Inferior parietal cortex (tissue), 1 donor: ENCODE measurements at regions not wholly inside any gene's neighbourhood (a gene's known extent, or its start where the extent isn't known, plus 50 kb on each side); places are given as distances from the start of the nearest gene placed in this dataset.
A peak's percentile ranks its signal among the peaks of the same experiment; 100 is the strongest.
"Not testable (repeated sequence)": the region's sequence is repeated elsewhere in the genome, so short reads cannot be mapped to it uniquely, and the experiment has no call there.

Experiments
- DNase-seq: peaks from one replicate; pipeline ENCODE4 v3.0.0-alpha.2; 2016; ENCODE audit errors: extremely low spot score

DNA sequence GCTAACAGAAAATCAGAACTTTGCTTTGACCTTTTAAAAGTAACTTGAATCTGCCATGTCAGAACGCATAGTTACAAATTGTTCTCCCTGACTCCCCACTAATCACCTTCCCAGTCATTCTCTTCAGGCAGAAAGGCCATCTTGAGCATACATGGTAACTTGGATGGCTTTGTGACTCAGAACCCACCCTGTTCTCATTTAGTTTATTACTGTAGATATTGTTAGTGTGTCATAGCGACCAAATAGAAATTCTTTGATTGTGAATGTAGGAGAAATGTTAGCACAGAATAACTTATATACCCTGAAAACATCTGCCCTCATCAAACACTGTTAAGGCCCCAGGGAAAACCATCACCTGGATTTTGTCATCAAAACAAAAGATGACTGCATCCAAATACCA is 382.0 kb downstream of the MAGEB5 start:
- no peak for DNase-seq

DNA sequence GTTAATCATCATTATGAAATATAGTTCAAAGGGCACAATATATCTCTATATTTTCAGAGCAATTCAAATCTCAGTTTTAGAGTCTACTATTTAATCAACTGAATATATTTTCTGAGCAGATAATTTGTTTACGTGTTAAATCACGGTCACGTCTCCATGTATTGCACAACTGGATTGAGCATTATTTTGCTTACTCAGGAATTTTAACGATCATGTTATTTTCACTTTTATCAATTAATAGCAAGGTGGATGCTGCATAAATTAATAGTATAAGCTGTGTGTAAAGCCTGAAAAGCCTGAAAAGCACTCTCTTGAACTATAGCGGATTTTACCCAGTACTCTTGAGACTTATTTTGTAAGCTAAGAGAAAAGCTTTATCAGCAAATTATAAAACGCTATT is 374.9 kb downstream of the MAGEB5 start:
- DNase-seq = no peak

DNA sequence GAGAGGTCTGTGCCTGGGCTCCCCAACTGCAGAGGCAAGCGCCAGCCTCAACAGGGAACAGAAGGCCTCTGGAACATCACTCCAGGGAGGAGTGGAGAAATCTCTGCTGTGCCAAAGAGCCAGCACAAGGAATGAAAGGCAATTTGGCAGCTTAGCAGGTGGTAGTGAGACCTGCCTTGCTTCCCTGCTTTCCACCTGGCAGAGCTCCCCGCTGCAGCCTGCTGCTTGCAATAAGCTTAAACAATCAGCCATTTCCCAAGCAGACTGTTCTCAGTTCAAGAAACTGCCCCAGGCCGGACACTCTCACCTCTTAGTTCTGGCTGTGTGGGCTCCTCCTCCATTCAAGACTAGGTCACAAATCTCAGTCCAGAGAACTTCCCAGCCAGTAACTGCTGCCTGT is 370.6 kb downstream of the MAGEB5 start:
- DNase-seq = no peak

DNA sequence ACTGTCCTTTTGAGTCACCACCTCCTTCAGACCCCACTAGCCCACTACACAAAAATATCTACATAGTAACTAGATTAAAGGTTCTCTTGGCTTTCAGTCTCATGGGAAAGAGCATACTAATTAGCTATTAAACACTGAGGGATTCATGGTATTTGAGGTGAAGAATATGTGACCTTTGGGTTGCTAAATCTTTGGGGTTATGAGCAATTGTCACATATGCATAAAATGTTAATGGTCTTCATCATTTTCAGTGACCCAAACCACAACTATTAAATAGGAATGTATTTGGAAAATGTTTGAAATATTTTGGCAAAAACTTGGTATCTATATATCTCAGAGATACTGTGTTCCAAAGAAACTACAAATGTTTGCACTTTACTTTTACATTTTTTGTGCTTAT is 365.1 kb downstream of the MAGEB5 start:
- DNase-seq = no peak

DNA sequence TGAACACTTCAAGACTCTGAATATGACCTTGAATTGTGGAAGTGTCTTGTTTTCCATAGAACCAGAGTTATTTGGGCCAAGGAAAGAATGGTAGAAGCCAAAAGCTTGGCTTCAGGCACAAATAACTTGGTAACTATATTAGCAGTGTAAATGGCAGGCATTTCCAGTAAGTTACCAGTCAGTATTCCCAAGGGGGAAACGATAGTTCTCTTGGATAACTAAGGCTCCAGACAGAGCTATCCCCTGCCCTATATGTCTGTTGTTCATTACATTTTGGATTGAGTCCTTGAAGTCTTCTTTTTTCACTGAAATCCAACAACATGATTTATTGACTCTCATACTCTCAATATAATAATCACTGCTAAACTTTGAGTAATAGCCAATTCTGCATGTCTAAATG is 364.1 kb downstream of the MAGEB5 start:
- no peak for DNase-seq

DNA sequence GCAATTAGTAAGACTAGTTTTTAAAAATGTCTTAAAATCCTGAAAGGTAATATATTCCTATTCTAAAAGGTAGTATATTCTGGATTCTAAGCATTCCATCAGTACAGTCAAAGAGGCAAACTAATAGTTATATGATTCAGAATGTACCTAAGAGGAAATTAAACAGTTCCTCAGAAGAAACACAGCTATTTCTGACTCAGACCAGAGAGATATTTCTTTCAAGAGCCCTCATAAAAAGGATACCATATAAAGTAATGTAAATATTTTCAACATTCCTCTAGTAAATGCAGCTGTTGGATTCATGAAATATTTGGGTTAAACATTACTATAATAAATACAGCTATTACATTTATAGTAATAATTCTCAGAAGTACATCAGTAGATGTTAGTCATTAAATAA is 358.3 kb downstream of the MAGEB5 start:
- DNase-seq = no peak

DNA sequence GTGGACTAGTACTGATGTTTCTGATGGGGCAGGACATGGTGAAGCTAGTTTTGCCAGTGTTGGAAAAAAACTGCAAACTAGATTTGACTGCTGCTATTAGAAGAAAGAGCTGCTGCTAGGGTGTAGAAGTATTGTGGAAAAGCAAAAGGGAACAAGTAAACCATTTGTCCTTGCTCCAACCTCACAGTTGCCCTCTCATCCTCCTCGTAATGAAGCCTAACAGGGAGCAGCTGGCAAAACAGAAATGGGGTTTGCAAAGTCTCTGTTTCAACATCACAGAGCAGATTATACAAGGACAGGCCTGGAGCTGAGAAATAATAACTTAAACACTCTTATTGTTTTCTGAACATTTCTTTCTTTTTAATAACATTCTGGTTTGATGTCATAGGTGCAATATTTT is 346.2 kb downstream of the MAGEB5 start:
- no peak for DNase-seq

DNA sequence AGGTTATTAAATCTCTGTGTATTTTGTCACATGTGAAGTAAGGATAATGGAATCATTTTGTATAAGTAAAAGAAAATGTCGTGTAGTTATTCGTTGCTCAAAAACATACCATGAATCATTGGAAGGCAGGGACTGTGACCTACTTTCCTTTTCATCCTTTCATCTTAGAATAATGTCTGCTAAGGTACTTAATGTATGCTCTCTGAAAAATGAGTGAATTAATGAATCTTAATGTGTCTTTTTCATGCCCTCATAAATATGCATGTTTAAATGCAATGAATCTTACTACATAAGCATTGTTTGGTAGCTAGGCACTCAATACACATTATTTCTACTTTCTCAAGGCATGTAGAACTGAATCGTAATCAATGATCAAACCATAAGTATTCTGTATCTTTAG is 343.9 kb downstream of the MAGEB5 start:
- no peak for DNase-seq

DNA sequence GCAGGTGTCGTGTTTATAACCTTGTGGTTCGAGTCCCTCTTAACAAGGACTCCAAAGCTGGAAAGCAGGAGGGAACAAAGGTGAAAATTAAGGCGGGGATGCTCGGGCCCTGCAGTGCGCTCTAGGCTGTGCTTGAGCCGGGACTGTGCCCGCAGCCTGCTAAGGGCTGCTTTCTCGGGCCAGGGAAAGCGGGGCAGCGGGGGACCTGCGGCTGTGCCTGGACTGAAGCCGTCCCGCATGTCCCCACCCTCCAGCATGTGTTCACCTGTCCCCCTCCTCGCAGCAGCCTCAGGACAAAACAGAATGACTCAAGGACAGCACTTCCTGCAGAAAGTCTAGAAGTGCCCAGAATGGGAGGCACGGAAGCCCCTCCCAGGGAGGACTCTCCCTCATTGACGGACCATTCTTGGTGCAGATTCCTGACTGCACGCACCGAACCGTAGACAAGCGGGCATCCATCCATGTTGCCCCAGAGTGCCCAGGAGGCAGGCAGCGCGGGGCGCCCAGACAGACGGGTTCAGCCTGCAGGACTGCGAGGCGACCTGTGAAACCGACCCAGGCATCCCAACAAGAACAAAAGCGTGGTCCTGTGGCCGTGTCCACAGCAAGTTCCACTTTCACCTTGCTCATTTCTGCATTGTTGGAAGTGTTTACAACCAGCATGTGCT is 342.9 kb downstream of the MAGEB5 start:
- no peak for DNase-seq

DNA sequence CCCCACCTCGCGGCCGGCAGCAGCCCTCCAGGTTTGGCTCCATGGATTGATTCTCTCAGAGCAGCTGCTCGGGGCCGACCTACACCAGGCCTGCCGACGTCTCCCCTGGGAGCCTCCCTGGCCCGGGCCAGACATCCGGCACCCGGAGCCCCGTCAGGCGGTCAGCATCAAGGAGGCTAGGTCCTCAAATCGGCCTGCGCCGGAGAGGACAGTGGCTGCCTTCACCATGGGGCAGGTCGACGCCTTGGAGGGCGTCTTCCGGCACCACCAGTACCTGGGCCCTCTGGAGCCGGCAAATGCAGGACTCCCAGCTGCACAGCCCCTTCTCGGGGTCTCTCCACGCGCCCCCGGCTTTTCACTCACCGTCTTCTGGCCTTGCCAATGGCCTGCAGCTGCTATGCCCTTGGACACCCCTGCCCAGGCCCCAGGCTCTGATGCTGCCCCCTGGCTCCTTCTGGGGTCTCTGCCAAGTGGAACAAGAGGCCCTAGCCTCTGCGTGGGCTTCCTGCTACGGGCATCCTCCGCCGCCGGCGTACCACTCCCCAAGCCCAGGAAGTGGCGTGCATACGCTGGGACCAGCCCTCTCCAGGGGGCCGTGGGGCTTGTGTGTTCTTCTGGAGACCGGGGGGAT is 341.8 kb downstream of the MAGEB5 start:
- no peak for DNase-seq

DNA sequence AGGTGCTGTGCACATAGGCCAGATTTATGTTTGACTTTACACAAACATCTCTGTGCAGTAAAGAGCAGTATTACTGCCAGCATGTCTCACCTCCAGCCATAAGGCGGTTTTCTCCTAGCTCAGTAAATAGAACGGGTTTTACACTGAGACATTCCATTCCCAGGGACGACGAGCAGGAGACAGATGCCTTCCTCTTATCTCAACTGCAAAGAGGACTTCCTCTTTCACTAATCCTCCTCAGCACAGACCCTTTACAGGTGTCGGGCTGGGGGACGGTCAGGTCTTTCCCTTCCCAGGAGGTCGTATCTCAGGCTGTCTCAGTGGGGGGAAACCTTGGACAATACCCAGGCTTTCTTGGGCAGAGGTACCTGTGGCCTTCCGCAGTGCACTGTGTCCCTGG is 309.8 kb downstream of the MAGEB5 start:
- not testable (repeated sequence) for DNase-seq

DNA sequence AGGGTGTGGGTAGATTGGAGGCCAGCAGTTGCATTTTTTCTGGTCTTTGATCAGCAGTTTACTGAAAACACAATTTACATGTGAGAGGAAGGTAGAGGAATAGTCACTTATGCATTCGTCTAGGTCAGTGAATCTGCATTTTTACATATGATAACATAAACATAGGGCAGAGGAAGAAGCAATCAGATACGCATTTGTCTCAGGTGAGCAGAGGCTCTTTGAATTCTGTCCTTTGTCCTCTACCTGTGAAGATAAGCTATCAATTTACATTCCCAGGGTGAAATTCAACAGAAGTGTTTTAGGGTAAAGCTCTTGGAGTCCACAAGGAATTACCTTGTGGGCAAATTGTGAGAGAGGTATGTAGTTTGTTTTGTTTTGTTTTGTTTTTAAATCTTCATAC is 306.5 kb downstream of the MAGEB5 start:
- no peak for DNase-seq

DNA sequence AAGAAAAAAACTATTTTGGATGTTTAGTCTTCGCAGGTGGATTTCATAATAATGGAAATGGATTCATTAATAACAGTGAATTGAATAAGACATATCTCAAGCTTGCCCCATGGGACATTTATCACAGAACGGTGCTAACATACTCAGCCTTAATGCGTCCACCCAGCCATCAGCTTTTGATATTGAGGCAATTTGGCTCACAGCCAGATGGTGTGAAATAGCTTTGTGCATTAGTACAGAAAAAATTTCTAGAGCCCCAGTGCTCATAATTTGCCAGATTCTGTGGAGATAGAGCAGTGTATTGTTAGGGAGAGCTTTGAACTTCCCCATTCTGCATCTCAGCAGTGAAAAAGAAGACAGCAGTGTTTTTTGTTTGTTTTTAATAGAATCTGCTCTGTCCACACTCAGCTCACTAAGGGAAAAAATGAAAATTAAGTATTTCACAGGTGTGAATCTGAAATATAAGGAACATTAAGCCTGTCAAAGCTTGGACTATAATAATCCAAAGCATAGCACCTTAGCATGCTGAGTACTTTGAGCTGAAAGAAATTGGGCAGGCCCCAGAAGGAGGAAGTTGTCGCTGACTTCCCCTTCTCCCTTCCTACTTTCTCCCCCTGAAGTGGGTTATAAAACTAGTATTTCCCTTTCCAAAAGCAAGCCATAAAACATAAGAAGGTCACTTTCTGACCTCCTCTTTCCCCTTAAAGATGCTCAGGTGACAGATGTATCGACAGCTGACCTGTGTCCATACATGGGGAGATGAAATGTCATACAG is 295.8 kb downstream of the MAGEB5 start:
- no peak for DNase-seq

DNA sequence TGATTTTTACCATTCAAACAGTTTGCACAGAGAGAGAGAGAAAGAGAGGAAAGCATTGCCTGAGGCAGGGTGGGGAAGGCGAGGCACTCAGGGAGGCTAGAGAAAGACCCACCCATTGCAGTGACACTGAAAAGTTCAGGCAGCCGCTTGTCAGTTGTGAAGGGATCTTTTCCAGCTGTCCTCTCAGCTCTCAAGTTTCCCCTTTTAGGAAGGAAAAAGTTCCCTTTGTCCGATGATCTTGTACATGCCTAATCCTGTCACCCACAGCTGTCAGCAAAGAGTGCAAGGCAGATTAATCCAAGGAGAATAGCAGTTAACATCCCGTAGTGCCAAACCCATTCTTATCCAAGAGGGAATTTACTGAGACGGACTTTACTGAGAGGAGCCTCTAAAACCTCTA is 255.0 kb downstream of the MAGEB5 start:
- DNase-seq = no peak

DNA sequence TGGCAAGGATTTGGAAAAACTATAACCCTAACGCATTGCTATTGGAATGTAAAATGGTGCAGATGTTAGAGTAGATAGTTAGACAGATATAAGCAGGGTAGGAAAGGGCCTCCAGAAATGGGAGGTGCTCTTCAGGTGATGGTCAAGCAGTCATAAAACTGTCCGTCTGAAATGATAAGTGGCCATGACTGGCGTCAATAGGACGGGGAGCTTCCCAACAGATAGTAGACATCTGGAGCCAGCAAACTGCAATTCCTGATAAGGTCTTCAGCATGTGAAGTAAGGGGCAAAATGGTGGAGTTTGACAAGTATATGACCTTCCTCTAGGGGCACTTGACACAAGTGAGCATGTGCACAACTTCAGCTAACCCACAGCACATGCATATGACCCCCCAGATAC is 250.4 kb downstream of the MAGEB5 start:
- no peak for DNase-seq

DNA sequence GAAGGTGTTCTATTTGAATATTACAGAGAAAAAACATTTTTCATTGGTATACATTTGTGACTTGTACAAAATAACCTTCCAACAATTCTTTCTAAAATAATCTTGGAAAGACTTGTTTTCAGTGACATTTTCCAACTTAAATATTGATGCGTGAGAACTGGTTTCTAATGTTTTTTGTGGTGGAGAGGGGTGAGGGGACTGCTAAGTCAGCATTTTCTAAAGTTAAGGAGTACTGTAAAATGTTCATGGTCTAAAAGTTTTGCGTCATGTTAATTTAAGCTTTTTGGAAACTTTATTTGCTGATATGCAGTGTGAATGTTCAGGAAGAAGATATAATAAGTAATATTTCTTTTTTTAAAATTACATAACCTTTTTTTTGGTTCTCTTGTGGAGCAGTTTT is 229.3 kb downstream of the MAGEB5 start:
- no peak for DNase-seq

DNA sequence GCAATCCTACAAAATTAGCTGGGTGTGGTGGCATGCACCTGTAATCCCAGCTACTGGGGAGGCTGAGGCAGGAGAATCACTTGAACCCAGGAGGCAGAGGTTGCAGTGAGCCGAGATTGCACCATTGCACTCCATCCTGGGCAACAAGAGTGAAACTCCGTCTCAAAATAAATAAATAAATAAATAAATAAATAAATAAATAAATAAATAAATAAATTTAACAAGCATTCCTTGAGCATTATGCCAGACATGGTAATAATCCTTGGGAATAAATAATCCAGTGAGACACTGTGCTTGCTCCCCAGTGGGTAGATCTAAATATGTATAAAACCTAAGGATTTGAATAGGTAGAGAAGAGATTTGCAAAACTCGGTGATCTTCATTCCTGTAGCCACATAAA is 228.4 kb downstream of the MAGEB5 start:
- DNase-seq = not testable (repeated sequence)

DNA sequence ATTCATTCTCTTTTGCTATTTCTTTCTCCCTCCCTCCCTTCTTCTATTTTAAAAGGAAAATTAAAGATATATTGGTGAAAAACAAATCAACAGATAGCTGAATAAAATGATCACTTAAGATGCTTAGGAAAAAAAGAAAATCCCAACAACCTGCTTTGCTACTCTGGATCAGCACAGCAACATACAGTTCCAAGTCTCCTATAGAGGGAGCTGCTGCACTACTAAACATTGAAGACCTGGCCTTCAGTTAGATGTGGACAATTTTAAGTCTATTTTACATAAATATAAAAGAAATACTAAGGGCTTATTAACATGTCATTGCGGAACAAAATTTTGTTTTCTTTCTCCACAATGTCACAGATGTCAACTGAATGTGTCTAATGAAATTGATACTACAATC is 226.4 kb downstream of the MAGEB5 start:
- peak; percentile 13 for DNase-seq

DNA sequence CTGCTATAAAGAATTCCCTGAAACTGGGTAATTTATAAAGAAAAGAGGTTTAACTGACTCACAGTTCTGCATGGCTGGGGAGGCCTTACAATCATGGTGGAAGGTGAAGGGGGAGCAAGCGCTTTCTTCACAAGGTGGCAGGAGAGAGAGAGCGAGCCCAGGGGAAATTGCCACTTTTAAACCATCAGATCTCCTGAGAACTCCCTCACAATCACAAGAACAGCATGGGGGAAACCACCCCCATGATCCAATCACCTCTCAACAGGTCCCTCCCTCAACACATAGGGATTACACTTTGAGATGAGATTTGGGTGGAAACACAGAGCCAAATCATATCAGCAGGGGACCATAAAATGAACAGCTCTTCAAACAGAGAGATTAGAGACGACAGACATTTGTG is 198.6 kb downstream of the MAGEB5 start:
- no peak for DNase-seq

DNA sequence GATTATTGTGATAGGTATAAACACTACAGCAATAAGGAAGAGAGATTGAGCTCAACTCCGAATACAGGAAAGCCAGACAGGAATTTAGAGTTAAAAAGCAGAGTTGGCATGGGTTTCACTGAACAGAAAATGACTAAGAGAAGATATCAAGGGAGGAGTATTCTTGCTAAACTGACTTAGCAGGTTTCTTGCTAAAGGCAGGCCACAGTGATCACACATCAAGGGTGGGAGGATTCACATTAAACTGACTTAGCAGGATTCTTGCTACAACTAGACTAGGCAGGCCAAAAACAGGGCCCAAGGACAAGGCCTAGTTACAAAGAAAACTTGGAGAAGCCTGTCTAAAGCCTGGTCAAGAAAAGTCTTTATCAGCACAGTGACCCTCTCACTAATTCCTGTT is 195.1 kb downstream of the MAGEB5 start:
- peak; percentile 1 for DNase-seq

DNA sequence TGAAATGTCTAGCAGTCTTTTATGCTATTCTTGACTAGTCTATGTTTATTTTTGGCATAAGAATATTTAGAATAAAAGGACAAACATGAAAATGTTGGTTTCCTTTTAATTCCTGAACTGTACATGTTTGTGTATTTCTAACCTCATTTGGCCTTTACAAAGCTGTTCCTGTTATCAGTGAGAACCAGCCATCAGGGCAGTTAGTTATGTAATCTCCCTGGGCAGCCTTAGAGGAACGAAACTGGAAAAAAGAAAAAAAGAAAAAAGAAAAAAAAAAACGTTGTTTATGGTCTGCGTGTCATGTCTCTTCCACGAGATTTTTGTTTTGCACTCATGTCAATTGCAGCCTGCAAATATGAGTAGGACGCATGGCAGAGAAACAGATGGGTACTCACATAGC is 193.7 kb downstream of the MAGEB5 start:
- DNase-seq = no peak

DNA sequence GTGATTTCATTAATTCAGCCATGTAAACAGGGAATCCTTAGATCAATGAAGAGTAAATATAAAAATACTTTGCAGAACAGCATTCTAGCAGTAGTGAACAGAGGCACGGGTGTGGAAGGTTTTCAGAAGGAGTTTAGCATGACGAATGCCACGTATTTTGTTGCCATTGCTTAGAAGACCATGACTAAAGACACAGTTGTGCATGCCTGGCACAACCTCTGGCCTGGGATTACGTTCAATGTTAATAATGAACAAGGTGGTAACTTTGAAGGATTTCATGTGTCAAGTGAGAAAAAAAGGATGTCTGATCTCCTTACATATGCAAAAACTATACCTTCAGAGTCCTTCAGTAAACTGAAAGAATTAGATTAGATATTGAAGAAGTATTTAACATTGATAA is 171.9 kb downstream of the MAGEB5 start:
- DNase-seq = no peak

DNA sequence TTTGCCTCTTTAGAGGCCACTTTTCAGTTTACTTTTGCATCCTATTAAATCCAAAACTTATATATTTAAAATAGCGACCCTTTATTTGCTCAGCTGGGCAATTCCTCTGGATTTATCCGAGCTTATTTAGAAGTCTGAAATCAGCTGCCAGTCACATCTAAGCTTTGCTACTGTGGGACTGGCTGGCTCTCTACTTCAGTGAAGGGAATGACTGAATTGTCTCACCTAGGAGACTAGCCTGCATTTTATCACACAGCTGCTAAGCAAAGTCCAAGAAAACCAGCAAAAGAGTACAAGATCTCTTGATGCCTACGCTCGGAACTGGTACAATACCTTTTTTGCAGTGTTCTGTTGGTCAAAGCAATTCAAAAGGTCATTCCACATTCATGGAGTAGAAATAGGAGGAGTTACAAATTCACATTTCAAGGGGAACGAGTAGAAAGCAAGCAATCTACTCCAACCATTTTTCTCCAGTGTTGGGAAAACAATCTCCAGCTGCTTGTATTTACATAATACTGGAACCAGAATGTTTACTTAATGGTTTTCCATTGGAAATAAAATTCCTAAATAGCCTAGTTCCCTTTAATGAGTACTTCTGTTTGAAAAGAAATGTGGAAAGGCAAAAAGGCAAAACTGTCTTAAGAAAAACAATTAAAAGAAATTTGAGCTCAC is 160.2 kb downstream of the MAGEB5 start:
- DNase-seq = no peak
